SH-SY5Y (cell line): ENCODE measurements at regions not wholly inside any gene's neighbourhood (a gene's known extent, or its start where the extent isn't known, plus 50 kb on each side); places are given as distances from the start of the nearest gene placed in this dataset.

ENCODE experiments used
- GATA2 ChIP-seq: IDR thresholded peaks from 2 replicates; pipeline ENCODE4 v1.6.1; 2011; ENCODE audit warnings: mild to moderate bottlenecking, low read depth, low read length
- GATA3 ChIP-seq: IDR thresholded peaks from 2 replicates; pipeline ENCODE4 v1.6.1; 2011; ENCODE audit warnings: low read depth, mild to moderate bottlenecking, low read length, moderate library complexity

DNA sequence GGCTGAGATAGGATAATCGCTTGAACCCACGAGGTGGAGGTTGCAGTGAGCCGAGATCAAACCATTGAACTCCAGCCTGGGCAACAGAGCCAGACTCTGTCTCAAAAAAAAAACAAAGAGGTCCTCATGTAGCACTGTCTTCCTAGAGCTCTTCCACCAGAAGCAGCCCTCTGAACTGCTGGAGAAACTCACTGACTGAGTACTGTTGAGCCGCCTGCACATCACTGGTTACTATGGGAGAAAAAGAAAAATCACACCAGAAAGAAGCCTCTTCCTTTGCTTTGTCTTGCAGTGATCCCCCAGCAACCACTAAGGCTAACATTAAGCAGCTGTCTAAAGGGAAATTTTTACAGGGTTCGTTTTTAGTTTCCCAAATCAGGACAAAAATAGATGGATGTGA, 112.9 kb upstream of the LYPLAL1 start:
- TF ChIP-seq GATA3 (no peak), GATA2 (no peak)
